ENCODE measurements at regions not wholly inside any gene's neighbourhood (a gene's known extent, or its start where the extent isn't known, plus 50 kb on each side); places are given as distances from the start of the nearest gene placed in this dataset.

GRCh38 chr4:129468624-129469023, 372.7 kb downstream of the C4orf33 start:
- no peaks in the 10 kb centered on the region for H3K9me2 ChIP-seq (ENCODE audit: insufficient read depth, low read length)
- H3K36me3 ChIP-seq (ENCODE audit: insufficient read depth, low read length), result no peaks in the 10 kb centered on the region
- no peak overlapping the region for H3K4me2 ChIP-seq (ENCODE audit: low read length)
- H3K27me3 ChIP-seq (ENCODE audit: insufficient read depth, low read depth, low read length), result no peaks in the 10 kb centered on the region
- no peak for TF ChIP-seq TAF1 (IDR thresholded peaks at IDR 0.05; ENCODE audit: low read depth)
- TF ChIP-seq EP300 (conservative IDR thresholded peaks at IDR 0.05; ENCODE audit: poor library complexity, severe bottlenecking), result no peak
- TF ChIP-seq EZH2 (IDR thresholded peaks at IDR 0.05; ENCODE audit: borderline replicate concordance, insufficient read depth, low read length, poor library complexity, severe bottlenecking), result no peak
- TF ChIP-seq REST (IDR thresholded peaks at IDR 0.05; ENCODE audit: borderline replicate concordance), result no peak
- no peak for TF ChIP-seq MXI1 (conservative IDR thresholded peaks at IDR 0.05; ENCODE audit: poor library complexity, severe bottlenecking)
- no peak for TF ChIP-seq POLR2AphosphoS5 (IDR thresholded peaks at IDR 0.05)
- TF ChIP-seq, protein P1, sequence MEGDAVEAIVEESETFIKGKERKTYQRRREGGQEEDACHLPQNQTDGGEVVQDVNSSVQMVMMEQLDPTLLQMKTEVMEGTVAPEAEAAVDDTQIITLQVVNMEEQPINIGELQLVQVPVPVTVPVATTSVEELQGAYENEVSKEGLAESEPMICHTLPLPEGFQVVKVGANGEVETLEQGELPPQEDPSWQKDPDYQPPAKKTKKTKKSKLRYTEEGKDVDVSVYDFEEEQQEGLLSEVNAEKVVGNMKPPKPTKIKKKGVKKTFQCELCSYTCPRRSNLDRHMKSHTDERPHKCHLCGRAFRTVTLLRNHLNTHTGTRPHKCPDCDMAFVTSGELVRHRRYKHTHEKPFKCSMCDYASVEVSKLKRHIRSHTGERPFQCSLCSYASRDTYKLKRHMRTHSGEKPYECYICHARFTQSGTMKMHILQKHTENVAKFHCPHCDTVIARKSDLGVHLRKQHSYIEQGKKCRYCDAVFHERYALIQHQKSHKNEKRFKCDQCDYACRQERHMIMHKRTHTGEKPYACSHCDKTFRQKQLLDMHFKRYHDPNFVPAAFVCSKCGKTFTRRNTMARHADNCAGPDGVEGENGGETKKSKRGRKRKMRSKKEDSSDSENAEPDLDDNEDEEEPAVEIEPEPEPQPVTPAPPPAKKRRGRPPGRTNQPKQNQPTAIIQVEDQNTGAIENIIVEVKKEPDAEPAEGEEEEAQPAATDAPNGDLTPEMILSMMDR (IDR thresholded peaks at IDR 0.05; ENCODE audit: poor library complexity, severe bottlenecking), result no peak
- no peak for TF ChIP-seq RAD21 (conservative IDR thresholded peaks at IDR 0.05)
- TF ChIP-seq SMC3 (conservative IDR thresholded peaks at IDR 0.05; ENCODE audit: poor library complexity), result no peak
- H4K20me1 ChIP-seq (ENCODE audit: insufficient read depth), result no peaks in the 10 kb centered on the region
- no peaks in the 10 kb centered on the region for H3K79me2 ChIP-seq (replicated peaks; ENCODE audit: insufficient read depth, low read length)
- no peak overlapping the region for H3K27ac ChIP-seq (ENCODE audit: low read length)
- no peaks in the 10 kb centered on the region for H3K9me3 ChIP-seq (ENCODE audit: low read length)
- no peaks in the 10 kb centered on the region for H3F3A ChIP-seq (ENCODE audit: insufficient read depth, low read length, poor library complexity, severe bottlenecking)
- no peak overlapping the region for H2AFZ ChIP-seq (ENCODE audit: low read depth, low read length)
- H3K9ac ChIP-seq (ENCODE audit: low read length), result no peak overlapping the region
- no peak overlapping the region for H3K4me3 ChIP-seq (ENCODE audit: low read length)

DNA sequence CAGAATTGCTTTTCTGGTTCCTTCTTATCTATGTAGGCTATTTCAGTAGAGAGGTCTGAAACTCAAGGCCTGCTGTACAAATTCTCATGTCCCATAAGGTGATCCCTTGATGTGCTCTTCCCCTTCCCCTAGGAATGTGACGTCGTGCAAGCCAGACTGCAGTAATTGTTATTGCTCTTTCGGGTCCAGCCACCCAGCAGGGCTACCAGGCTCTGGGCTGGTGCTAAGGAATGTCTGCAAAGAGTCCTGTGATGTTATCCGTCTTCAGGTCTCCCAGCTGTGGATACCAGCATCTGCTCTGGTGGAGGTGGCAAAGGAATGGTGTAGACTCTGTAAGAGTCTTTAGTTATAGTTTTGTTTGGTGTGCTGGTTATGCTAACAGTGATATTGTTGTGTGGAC, 378.7 kb downstream of the C4orf33 start:
- TF ChIP-seq, protein P1 (IDR thresholded peaks at IDR 0.05; ENCODE audit: poor library complexity, severe bottlenecking), result no peak
- TF ChIP-seq EZH2 (IDR thresholded peaks at IDR 0.05; ENCODE audit: borderline replicate concordance, insufficient read depth, low read length, poor library complexity, severe bottlenecking) (no peak), MXI1 (conservative IDR thresholded peaks at IDR 0.05; ENCODE audit: poor library complexity, severe bottlenecking) (no peak), EP300 (conservative IDR thresholded peaks at IDR 0.05; ENCODE audit: poor library complexity, severe bottlenecking) (no peak), SMC3 (conservative IDR thresholded peaks at IDR 0.05; ENCODE audit: poor library complexity) (no peak), TAF1 (IDR thresholded peaks at IDR 0.05; ENCODE audit: low read depth) (no peak), REST (IDR thresholded peaks at IDR 0.05; ENCODE audit: borderline replicate concordance) (no peak), RAD21 (conservative IDR thresholded peaks at IDR 0.05) (no peak), POLR2AphosphoS5 (IDR thresholded peaks at IDR 0.05) (no peak)
- Histone ChIP-seq H3K4me2 (ENCODE audit: low read length) (no peak overlapping the region), H3K9ac (ENCODE audit: low read length) (no peak overlapping the region), H3K4me3 (ENCODE audit: low read length) (no peak overlapping the region), H3F3A (ENCODE audit: insufficient read depth, low read length, poor library complexity, severe bottlenecking) (no peaks in the 10 kb centered on the region), H3K27me3 (ENCODE audit: insufficient read depth, low read depth, low read length) (no peaks in the 10 kb centered on the region), H3K9me2 (ENCODE audit: insufficient read depth, low read length) (no peaks in the 10 kb centered on the region), H3K79me2 (replicated peaks; ENCODE audit: insufficient read depth, low read length) (no peaks in the 10 kb centered on the region), H3K27ac (ENCODE audit: low read length) (no peak overlapping the region), H2AFZ (ENCODE audit: low read depth, low read length) (no peak overlapping the region), H4K20me1 (ENCODE audit: insufficient read depth) (no peaks in the 10 kb centered on the region), H3K9me3 (ENCODE audit: low read length) (peaks cover 4% of the 10 kb centered on the region), H3K36me3 (ENCODE audit: insufficient read depth, low read length) (no peaks in the 10 kb centered on the region)

All from neural cell (in vitro differentiated cells).